GM12891 (cell line): ENCODE measurements at regions not wholly inside any gene's neighbourhood (a gene's known extent, or its start where the extent isn't known, plus 50 kb on each side); places are given as distances from the start of the nearest gene placed in this dataset.

Source experiments
- PAX5 ChIP-seq: IDR thresholded peaks from 2 replicates; pipeline ENCODE4 v1.6.1; 2011; ENCODE audit warnings: low read length, moderate library complexity, mild to moderate bottlenecking; ENCODE audit not compliant: insufficient read depth, severe bottlenecking
- POLR2A ChIP-seq: IDR thresholded peaks from 2 replicates; pipeline ENCODE4 v1.6.1; 2011; ENCODE audit warnings: low read depth, low read length, control low read depth
- POLR2AphosphoS5 ChIP-seq: IDR thresholded peaks from 2 replicates; pipeline ENCODE4 v1.6.1; 2011; ENCODE audit warnings: low read depth, low read length, control low read depth
- POU2F2 ChIP-seq: IDR thresholded peaks from 2 replicates; pipeline ENCODE4 v1.6.1; 2011; ENCODE audit warnings: low read depth, mild to moderate bottlenecking, control low read depth, low read length, moderate library complexity
- SPI1 ChIP-seq: IDR thresholded peaks from 2 replicates; pipeline ENCODE4 v1.6.1; 2011; ENCODE audit warnings: low read depth, low read length, control low read depth
- TAF1 ChIP-seq: IDR thresholded peaks from 2 replicates; pipeline ENCODE4 v1.6.1; 2011; ENCODE audit warnings: low read depth, low read length, control low read depth

- TF ChIP-seq POLR2A (no peak), TAF1 (no peak), POU2F2 (no peak), POLR2AphosphoS5 (no peak), SPI1 (no peak), PAX5 (no peak)
These were observed 469.4 kb upstream of the SMIM21 start for GRCh38 chr18:75896865-75897264.
